Endothelial cell of umbilical vein (primary cell): ENCODE measurements at regions not wholly inside any gene's neighbourhood (a gene's known extent, or its start where the extent isn't known, plus 50 kb on each side); places are given as distances from the start of the nearest gene placed in this dataset.
"Not testable (repeated sequence)": the region's sequence is repeated elsewhere in the genome, so short reads cannot be mapped to it uniquely, and the experiment has no call there.

Experiments used
- BruUV-seq: library from RNA; stranded (reverse); fragments of 400-500 nt; replicated peaks from 2 replicates; lab custom pipeline; 2021; lab: Mats Ljungman, UMichigan
- CTCF ChIA-PET: fragments of 300-600, 350-600 bp; sonication (Branson Sonifier 250); formaldehyde crosslinking; loops from one replicate; lab custom pipeline; 2021; ENCODE audit warnings: antibody characterized with exemption, inconsistent platforms; lab: Charles Lee
- POLR2A ChIA-PET: fragments of 300-600, 350-600 bp; sonication (Branson Sonifier 250); formaldehyde crosslinking; loops from one replicate; lab custom pipeline; 2021; ENCODE audit warnings: antibody characterized with exemption, inconsistent platforms; lab: Charles Lee
- DNase-seq: peaks from one replicate; pipeline ENCODE4 v3.0.0-alpha.2; 2011; ENCODE audit warnings: low read depth, low spot score
- FAIRE-seq: peaks from 2 replicates; lab custom pipeline; 2011; peaks lifted over from hg19 to GRCh38; lab: Jason Lieb, UNC
- H2AFZ ChIP-seq: 2 replicates; pipeline ENCODE4 v1.6.0; 2012; ENCODE audit warnings: low read depth, low read length, control low read depth, inconsistent platforms
- H3K27ac ChIP-seq: 2 replicates; pipeline ENCODE4 v1.5.1; 2011; ENCODE audit warnings: low read depth, mild to moderate bottlenecking, control low read depth, low read length, moderate library complexity; ENCODE audit not compliant: insufficient read depth
- H3K27me3 ChIP-seq, 2 experiments: 2 replicates each; pipeline versions ENCODE4 v1.6.0 to v1.6.1; 2011; ENCODE audit warnings: low read length in 2 of 2, mixed read lengths in 1 of 2; ENCODE audit not compliant: control insufficient read depth in 2 of 2, insufficient read depth in 2 of 2
- H3K36me3 ChIP-seq, 2 experiments: 2 replicates in 1 of 2; 3 replicates in 1 of 2; pipeline ENCODE4 v1.5.1; 2011; ENCODE audit warnings: low read length in 2 of 2, mild to moderate bottlenecking in 1 of 2, moderate library complexity in 1 of 2; ENCODE audit not compliant: control insufficient read depth in 2 of 2, insufficient read depth in 2 of 2; ENCODE audit errors: extremely low read depth in 1 of 2
- H3K4me1 ChIP-seq: 3 replicates; pipeline ENCODE4 v1.5.1; 2011; ENCODE audit warnings: mild to moderate bottlenecking, low read length; ENCODE audit not compliant: control insufficient read depth, insufficient read depth; ENCODE audit errors: extremely low read depth
- H3K4me2 ChIP-seq: 2 replicates; pipeline ENCODE4 v1.6.1; 2011; ENCODE audit warnings: low read length, control low read depth, mixed read lengths; ENCODE audit not compliant: insufficient read depth
- H3K4me3 ChIP-seq, 3 experiments: fragments of 200-600 bp in 1 of 3; sonication (generic), shearing (Covaris generic) in 1 of 3; replicated peaks in 1 of 3; 2 replicates each; pipeline ENCODE4 v1.5.1; 2011 to 2016; ENCODE audit warnings: control low read depth in 3 of 3, low read length in 3 of 3, mild to moderate bottlenecking in 2 of 3, inconsistent platforms in 1 of 3, low read depth in 1 of 3, moderate library complexity in 1 of 3; ENCODE audit not compliant: insufficient read depth in 1 of 3
- H3K79me2 ChIP-seq: 2 replicates; pipeline ENCODE4 v1.6.0; 2012; ENCODE audit warnings: low read length, inconsistent platforms; ENCODE audit not compliant: control insufficient read depth, insufficient read depth
- H3K9ac ChIP-seq: replicated peaks from 2 replicates; pipeline ENCODE3; 2011; ENCODE audit warnings: low read length, control low read depth; ENCODE audit not compliant: insufficient read depth; ENCODE audit errors: extremely low read depth
- H3K9me1 ChIP-seq: replicated peaks from 3 replicates; pipeline ENCODE4 v1.6.0; 2011; ENCODE audit warnings: mild to moderate bottlenecking, low read length; ENCODE audit not compliant: control insufficient read depth, insufficient read depth; ENCODE audit errors: extremely low read depth
- H3K9me3 ChIP-seq: replicated peaks from 2 replicates; pipeline ENCODE4 v1.5.1; 2012; ENCODE audit warnings: low read length, inconsistent platforms; ENCODE audit not compliant: control insufficient read depth, insufficient read depth
- H4K20me1 ChIP-seq: replicated peaks from 2 replicates; pipeline ENCODE3; 2011; ENCODE audit warnings: mild to moderate bottlenecking, low read length; ENCODE audit not compliant: control insufficient read depth, insufficient read depth; ENCODE audit errors: extremely low read depth
- EZH2 ChIP-seq: IDR thresholded peaks from 2 replicates; pipeline ENCODE4 v1.6.1; 2012; ENCODE audit warnings: borderline replicate concordance, low read depth, mild to moderate bottlenecking, moderate library complexity, low read length, inconsistent platforms; ENCODE audit not compliant: severe bottlenecking
- FOS ChIP-seq: IDR thresholded peaks from 2 replicates; pipeline ENCODE4 v1.6.1; 2011; ENCODE audit warnings: mild to moderate bottlenecking, low read length, moderate library complexity, borderline replicate concordance; ENCODE audit not compliant: insufficient read depth
- GATA2 ChIP-seq: IDR thresholded peaks from 2 replicates; pipeline ENCODE4 v1.7.0; 2011; ENCODE audit warnings: low read depth, mild to moderate bottlenecking, moderate library complexity, mixed read lengths, low read length; ENCODE audit not compliant: insufficient read length, insufficient read depth
- JUN ChIP-seq: IDR thresholded peaks from 2 replicates; pipeline ENCODE4 v1.6.1; 2011; ENCODE audit warnings: borderline replicate concordance, low read depth; ENCODE audit not compliant: insufficient read length, insufficient read depth
- MYC ChIP-seq: IDR thresholded peaks from one replicate; pipeline ENCODE4 v1.6.1; 2011; ENCODE audit warnings: mild to moderate bottlenecking, low read depth, low read length
- POLR2A ChIP-seq: IDR thresholded peaks from 2 replicates; pipeline ENCODE4 v1.6.1; 2012; ENCODE audit warnings: low read depth, mild to moderate bottlenecking, control low read depth, low read length
- POLR2AphosphoS5 ChIP-seq: IDR thresholded peaks from 2 replicates; pipeline ENCODE4 v1.6.1; 2012; ENCODE audit warnings: low read depth, mild to moderate bottlenecking, control low read depth, low read length, moderate library complexity; ENCODE audit not compliant: insufficient read depth
- dilution Hi-C: fragments of 300-500 bp; cut with MboI; formaldehyde crosslinking; loops from one replicate; pipeline ENCODE4 v1.15.0; 2019; ENCODE audit warnings: low sequenced_read_pairs; ENCODE audit not compliant: extremely low pct_ligation_motif_present
- intact Hi-C: fragments of 100-400 bp; cut with micrococcal nuclease; formaldehyde crosslinking; loops from one replicate; pipeline ENCODE4 v1.10.0; 2022
- TF ChIP-seq, protein P1 (sequence below), 2 donors: IDR thresholded peaks; 1 replicate in 1 of 2; 2 replicates in 1 of 2; pipeline ENCODE4 v1.5.1; 2011; ENCODE audit warnings: low read length in 2 of 2, mild to moderate bottlenecking in 2 of 2, moderate library complexity in 2 of 2, control low read depth in 1 of 2, inconsistent platforms in 1 of 2, low read depth in 1 of 2; ENCODE audit not compliant: insufficient read depth in 1 of 2; ENCODE audit errors: extremely low read depth in 1 of 2

- Histone ChIP-seq H4K20me1 (no peaks in the 10 kb centered on the region), H3K4me2 (no peak overlapping the region), H3K27me3 (no peaks in the 10 kb centered on the region), H3K9ac (no peak overlapping the region), H3K4me3 (no peak overlapping the region), H3K79me2 (no peaks in the 10 kb centered on the region), H3K9me3 (no peaks in the 10 kb centered on the region), H3K4me1 (no peaks in the 10 kb centered on the region), H3K9me1 (no peaks in the 10 kb centered on the region), H3K27ac (no peak overlapping the region), H2AFZ (no peak overlapping the region), H3K36me3 (no peaks in the 10 kb centered on the region)
- dilution Hi-C loops, result no loop called here
- no peak for FAIRE-seq
- no TSS peak for BruUV-seq
- ChIA-PET CTCF (no interaction called here), POLR2A (no interaction called here)
- DNase-seq, result no peak
- intact Hi-C loops, result no loop called here
- TF ChIP-seq GATA2 (no peak), POLR2AphosphoS5 (no peak), FOS (no peak), MYC (no peak), EZH2 (no peak), POLR2A (no peak), JUN (no peak)
- TF ChIP-seq, protein P1, sequence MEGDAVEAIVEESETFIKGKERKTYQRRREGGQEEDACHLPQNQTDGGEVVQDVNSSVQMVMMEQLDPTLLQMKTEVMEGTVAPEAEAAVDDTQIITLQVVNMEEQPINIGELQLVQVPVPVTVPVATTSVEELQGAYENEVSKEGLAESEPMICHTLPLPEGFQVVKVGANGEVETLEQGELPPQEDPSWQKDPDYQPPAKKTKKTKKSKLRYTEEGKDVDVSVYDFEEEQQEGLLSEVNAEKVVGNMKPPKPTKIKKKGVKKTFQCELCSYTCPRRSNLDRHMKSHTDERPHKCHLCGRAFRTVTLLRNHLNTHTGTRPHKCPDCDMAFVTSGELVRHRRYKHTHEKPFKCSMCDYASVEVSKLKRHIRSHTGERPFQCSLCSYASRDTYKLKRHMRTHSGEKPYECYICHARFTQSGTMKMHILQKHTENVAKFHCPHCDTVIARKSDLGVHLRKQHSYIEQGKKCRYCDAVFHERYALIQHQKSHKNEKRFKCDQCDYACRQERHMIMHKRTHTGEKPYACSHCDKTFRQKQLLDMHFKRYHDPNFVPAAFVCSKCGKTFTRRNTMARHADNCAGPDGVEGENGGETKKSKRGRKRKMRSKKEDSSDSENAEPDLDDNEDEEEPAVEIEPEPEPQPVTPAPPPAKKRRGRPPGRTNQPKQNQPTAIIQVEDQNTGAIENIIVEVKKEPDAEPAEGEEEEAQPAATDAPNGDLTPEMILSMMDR (IDR thresholded peaks at IDR 0.05; ENCODE audit: extremely low read depth in 1 of 2, insufficient read depth in 1 of 2, low read depth in 1 of 2, low read length in 2 of 2), result no peak
Measured at GRCh38 chr11:110514967-110515366, 85.2 kb downstream of the FDX1 start.

DNA sequence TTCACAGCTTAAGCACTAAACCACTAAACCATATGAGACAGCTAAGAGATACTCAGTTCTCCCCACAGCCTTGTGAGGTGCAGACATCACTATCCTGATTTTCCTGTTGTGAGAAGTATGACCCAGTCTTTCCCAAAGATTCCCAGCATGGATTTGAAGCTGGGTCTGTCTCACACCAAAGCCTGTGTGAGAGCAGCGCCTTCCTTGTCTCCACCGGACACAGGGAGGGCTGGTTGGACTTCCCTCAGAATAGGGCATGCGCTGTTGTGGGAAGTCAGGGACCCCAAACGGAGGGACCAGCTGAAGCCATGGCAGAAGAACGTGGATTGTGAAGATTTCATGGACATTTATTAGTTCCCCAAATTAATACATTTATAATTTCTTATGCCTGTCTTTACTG, 87.6 kb downstream of the FDX1 start:
- intact Hi-C loops, H3K9me1 ChIP-seq, H3K36me3 ChIP-seq, H3K4me2 ChIP-seq, H3K4me3 ChIP-seq, H3K9ac ChIP-seq, DNase-seq, H3K27me3 ChIP-seq, dilution Hi-C loops, POLR2A ChIA-PET, BruUV-seq, H3K4me1 ChIP-seq, H3K79me2 ChIP-seq, FAIRE-seq, H3K27ac ChIP-seq, H2AFZ ChIP-seq, H3K9me3 ChIP-seq, H4K20me1 ChIP-seq: not testable (repeated sequence)
- CTCF ChIA-PET, result interaction anchor here (0.9 kb wide), 1 partner anchor 12 kb away, joined by 3 read pairs; no protein-coding TSS in a partner anchor
